Activated T-cell treated with anti-CD3 and anti-CD28 coated beads for 48 hours (primary cell): ENCODE measurements at regions not wholly inside any gene's neighbourhood (a gene's known extent, or its start where the extent isn't known, plus 50 kb on each side); places are given as distances from the start of the nearest gene placed in this dataset.
"Not testable (repeated sequence)": the region's sequence is repeated elsewhere in the genome, so short reads cannot be mapped to it uniquely, and the experiment has no call there.

Experiments
- DNase-seq: peaks from one replicate; pipeline ENCODE4 v3.0.0-alpha.2; 2020; ENCODE audit warnings: low read depth

DNA sequence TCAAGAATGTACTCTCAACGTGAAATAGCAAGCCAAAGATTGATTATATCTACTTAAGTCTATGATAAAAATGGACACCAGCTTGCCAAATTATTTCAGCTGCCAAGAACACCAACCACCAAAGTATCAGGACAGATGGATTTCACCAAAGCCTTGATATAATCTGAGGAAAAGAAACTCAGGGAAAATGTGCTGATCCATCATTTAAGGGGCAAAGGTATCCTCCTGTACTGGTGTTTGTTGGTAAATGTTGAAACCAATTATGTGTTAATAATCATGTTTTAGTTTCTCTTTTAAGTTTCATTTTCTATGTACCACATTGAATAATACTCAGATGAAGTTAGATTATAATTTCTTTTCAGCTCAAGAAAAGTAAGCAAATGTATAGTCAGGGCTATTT lies 1284.3 kb upstream of the TMEM132C start:
- DNase-seq: no peak

DNA sequence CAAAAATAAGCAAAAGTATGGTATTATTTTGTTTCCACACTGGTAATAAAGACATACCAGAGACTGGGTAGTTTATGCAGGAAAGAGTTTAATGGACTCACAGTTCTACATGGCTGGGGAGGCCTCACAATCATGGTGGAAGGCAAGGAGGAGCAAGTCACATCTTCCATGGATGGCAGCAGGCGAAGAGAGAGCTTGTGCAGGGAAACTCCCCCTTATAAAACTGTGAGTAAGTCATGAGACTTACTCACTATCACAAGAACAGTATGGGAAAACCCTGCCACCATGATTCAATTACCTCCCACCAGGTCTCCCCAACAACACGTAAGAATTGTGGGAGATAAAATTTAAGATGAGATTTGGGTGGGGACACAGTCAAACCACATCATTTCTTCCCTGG lies 1283.2 kb upstream of the TMEM132C start:
- not testable (repeated sequence) for DNase-seq

DNA sequence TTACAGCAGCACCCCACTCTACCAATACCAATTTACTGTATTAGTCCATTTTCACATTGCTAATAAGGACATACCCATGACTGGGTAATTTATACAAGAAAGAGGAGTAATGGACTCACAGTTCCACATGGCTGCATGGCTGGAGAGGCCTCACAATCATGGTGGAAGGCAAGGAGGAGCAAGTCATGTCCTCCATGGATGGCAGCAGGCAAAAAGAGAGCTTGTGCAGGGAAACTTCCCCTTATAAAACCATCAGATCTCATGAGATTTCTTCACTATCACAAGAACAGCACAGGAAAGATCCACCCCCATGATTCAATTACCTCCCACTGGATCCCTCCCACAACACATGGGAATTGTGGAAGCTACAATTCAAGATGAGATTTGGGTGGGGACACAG lies 1281.3 kb upstream of the TMEM132C start:
- DNase-seq: not testable (repeated sequence)

DNA sequence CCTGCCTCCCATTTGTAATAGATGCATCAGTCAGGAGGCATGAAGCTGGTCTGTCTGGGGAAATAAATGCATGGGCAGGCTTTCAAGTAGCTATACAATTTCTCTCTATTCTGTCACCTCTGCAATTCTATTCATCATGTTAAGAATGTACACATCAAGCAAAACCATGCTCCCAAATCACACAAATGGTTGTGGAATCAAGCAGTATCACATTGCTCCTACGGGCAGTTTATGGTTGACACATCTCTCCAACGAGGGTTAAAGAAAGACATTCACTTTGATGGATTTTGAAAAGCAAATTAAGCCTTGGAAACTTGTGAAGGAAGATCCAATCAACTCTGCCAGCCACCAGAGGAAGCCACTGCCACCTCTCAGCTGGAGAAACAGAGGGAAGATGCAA lies 1277.4 kb upstream of the TMEM132C start:
- no peak for DNase-seq

DNA sequence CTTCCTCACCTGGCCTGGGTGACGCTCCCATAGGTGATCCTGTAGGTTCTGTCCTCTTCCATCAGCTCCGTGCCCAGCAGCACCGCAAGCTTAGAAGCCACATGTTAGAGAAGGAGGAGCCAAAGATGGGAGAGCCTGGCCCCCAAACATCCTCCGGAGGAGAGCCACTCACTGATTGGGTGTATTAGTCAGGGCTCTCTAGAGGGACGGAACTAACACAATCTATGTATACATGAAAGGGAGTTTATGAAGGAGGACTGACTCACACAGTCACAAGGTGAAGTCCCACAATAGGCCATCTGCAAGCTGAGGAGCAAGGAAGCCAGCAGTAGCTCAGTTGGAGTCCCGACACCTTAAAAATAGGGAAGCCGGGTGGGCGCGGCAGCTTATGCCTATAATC lies 1273.1 kb upstream of the TMEM132C start:
- no peak for DNase-seq

DNA sequence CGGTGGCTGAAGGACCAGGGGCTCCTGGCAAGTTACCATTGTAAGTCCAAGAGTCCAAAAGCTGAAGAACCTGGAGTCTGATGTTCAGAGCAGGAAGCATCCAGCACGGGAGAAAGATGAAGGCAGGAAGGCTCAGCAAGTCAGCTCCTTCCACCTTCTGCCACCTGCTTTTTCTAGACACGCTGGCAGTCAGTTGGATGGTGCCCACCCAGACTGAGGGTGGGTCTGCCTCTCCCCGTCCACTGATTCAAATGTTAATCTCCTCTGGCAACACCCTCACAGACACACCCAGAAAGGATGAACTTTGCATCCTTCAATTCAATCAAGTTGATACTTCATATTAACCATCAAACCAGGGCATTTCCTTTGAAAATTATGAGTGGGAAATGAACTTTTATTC lies 1272.4 kb upstream of the TMEM132C start:
- DNase-seq: no peak

DNA sequence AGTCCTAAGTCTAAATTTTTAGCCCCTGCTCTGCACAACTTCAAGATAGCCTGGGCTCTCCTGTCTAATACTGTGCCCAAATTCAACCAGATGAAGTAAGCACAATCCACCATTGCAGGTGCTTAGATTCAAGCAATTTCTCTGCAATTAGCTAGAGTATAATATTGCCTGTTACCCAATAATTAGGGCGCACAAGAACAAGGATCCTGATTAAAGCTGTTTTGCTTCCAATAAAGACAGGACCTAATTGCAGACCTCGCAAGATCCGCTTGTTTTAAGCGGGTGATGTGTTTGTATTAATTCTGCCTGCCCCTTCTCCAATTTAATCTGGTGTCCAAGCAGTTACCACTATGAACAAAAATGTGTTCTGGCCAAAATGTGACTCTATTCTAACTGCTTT lies 1268.9 kb upstream of the TMEM132C start:
- no peak for DNase-seq

DNA sequence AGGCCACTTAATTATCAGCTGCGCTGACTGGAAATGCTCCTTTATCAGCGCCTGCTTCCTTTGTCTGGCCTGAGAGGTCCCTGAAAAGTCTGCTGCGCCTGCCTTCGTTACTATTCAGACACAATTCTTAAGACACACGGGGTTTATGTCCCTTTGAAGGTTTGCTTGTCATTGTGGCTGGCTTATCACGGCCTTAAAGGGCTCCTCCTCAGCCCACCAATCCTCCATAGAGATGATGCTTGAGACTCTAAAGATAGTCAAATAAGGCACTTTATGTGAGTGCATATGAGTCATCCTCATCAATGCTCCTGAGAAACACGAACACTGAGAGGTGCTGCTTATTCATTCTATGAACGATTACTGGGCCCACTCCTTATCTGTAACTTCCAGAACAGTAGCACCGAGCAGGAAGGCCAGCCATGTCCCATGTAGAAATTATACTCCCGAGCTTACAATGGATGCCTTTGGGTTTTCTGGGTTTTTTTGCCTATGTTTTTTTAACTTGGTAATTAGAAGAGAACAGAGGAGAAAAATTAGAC lies 1268.2 kb upstream of the TMEM132C start:
- DNase-seq: no peak

DNA sequence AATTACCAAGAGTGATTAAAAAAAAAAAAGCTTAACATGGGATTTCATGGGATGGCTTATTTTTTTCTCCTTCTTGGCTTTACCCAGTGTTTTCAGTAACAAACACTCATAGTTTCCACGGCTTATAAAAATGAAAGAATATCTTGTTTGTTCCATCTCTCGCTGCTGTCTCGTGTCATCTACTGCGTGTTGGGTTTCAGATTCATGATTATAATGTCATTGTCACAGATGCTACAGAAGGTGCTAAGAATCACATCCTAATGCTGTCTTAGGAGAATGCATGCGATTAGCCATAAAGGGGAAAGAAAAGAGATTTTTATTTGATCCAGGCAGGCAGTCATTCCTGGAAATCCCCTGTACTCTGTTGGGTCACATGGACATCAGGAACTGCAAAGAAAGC lies 1267.6 kb upstream of the TMEM132C start:
- DNase-seq: no peak

DNA sequence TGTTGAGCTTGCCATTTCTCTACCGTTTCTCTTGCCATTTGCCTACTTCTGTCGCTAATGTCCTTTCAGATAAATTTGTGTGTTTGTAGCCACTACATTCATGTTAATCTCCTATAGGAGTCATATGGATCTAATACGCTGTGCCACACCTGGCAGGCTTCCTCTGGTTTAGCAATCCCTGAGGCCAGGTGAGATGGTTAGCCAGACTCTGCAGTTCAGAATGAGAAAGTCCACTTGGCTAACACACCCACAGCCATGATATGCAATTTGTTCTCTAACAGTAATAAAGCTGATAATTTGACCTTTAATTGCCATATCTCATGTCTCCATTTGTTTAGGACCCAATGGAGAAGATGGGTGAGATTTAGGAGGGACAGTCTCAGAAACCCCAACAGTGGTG lies 1261.6 kb upstream of the TMEM132C start:
- no peak for DNase-seq

DNA sequence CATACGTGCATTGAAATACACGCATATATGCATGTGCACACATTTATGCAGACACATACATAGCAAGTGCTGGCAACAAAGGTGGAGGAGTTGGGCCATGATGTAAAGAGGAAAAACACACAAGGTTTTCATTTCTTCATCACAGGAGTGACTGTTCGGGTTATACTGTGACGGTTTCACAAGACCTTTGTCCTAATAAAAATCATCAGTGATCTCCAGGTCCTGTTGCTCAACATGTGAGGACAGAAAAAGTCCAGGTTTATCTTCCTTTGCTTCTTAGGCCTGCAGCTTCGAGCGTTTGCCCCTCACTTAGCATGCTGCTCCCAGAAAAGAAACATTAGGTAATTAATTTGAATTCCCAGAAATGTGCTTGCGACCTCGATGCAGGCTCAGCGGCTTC lies 1260.0 kb upstream of the TMEM132C start:
- DNase-seq: no peak

DNA sequence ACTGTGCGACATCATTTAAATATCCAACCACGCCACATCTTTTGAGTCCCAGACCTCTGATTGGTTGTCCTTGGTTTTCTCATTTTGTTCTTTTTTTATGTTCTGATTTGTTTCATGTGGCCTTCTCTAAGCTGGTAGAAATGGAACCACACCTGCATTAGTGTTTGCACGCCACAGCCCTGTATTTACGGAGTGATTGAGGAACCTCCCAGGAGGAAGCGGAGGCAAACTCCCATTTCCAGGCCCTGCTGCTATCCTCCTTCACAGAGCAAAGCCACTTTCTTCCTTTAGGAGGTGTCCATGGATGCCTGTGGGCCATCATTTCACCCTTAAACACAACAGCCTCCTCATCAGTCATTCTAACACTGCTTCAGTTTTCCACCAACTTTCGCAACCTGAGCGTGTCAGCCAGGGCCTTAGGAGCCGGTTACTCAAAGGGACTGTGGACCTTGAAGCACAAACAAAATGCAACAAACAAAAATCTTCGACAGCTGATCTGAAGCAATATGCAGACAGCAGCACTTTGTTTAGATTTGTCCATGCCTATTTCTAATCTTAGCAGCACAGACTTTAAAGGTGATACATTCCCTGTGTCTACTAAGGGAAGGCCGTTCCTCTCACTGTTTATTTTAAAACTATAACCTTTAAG lies 1258.1 kb upstream of the TMEM132C start:
- no peak for DNase-seq

DNA sequence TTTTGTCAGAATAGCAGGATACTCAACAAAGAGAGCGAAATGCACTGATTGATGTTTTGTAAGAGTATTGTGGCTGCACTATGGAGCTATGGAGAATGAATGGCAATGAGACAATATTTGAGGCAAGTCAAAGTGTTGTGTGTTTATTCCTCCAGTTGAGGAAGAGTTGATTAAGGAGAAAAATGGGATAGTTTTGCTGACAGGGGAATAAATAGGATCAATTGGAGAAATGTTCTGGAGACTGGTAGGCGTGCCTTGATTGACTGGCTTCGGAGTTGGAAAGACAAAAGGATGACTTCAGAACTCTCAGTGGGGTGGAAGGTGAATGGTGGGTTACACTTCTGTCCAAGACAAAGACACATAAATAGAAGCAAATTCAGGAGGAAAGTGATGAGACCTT lies 1254.9 kb upstream of the TMEM132C start:
- DNase-seq: no peak

DNA sequence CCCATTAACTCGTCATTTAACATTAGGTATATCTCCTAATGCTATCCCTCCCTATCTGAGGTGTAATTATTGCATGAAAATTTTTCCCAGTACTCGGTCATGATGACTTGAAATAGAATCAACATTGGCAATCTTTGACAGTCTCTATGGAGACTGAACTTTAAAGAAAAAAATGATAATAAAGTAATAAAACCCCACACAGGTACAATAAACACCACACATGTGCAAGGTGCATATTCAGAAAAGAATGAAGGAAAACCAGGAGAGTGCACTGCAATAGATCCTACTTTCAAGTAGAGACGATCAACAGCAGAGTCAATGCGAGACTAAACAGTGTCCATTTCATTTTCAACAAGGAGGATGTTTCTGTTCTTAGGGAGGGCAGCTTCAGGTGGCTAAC lies 1253.8 kb upstream of the TMEM132C start:
- no peak for DNase-seq

DNA sequence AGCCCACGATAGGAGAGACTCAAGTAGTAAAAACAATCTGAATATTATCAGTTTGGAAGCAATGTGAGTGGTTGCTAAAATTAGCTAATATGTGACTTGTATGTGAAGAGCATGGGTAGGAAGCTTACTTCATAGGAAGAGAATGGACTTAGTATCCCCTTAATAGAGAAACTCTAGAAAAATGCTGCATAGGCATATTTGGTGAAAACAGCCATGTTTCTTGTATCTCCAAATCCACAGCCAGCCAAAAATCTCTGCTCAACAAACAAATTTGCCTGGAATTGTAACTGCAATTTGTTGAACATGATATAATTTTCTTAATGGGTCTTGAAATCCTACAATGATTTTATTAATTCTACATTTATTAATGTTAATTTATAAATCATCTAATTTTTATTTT lies 1252.9 kb upstream of the TMEM132C start:
- no peak for DNase-seq

DNA sequence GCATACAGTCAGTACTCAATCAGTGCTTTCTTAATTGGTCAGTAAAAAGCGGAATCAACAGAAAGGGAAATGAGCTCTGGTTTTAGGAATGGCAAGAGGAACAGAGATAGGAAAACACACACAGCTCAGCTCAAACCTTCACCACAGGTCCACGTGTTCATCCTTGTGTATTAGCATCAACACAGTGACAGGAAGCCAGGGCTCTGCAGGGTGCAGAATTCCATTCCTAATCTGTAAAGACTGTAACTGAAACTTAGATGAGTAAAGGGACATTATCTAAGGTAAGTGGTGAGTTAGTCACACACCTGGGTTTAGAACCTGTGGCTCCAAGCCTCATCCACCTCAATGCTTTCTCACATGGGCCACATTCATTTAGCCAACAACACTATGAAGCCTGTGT lies 1242.2 kb upstream of the TMEM132C start:
- DNase-seq: no peak

DNA sequence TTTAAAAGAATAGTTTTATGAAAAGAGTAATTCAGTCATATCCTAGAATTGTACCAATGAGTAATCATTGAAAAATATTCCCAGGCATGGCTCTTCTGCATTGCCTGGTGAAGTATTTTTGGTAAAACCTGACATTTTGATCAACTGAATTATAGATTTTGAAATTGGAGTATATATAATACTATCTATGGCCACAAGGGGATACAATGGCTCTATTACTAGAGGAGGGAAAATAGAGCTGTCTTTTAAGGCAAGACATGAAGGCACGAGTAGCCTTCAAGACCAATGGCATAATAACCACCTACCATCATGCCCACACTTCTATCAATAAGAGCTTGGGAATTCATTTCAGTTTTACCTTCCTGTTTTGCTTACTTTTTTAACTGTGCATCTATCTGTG lies 1241.4 kb upstream of the TMEM132C start:
- DNase-seq: no peak

DNA sequence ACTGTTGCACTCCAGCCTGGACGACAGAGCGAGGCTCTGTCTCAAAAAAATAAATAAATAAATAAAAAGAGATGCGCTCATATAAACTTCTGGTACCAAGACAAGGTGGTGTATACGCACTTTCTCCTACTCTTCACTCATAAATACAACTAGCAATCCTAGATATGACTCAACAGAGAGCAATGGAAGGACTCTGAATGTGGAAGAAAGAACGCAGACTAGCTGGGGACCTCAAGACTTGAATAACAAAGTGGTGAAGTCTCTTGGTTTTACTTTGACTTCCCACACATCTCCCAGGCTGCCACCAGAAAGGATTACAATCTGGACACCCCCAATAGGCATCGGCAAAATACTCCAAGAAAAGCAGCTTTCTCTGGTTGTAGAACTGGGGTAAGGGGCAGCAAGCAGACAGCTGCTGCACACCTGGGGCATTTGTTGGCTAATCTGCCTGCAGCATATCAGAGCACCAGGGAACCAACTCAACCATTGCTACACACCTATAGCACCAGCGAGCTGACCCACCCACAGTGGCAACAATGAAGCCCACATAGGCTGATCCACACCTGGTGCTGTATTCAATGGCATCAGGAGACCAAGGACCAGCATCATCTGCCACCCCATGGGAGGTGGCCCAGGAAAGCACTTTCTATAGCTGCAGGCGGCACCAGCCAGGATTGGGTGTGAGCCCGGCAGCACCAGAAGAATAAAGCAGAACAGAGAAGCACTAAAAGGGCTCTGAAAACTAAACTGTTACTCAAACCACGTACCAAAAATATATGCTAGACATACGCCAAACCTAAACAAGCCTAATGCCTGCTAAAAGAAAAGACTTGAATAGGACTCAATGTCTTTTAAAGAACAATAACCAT lies 1231.7 kb upstream of the TMEM132C start:
- DNase-seq: no peak

DNA sequence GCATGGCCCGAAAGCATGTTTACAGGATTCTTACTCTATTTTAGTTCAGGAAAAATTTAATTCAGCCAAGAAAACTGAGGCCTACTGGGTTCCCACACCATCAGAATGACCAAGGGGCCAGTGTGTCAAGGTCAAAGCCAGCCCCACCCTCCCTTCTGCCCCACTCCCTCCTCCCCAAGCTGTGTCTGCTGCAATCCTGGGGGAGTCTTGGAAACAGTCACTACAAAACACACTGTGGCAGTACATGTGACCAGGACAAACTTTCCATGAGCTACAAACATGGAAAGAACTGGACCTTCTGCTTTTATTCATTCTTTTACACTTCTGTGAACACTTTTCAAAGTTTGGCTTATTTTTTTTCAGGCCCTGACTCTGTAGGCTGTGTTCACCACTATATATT lies 1228.8 kb upstream of the TMEM132C start:
- no peak for DNase-seq

DNA sequence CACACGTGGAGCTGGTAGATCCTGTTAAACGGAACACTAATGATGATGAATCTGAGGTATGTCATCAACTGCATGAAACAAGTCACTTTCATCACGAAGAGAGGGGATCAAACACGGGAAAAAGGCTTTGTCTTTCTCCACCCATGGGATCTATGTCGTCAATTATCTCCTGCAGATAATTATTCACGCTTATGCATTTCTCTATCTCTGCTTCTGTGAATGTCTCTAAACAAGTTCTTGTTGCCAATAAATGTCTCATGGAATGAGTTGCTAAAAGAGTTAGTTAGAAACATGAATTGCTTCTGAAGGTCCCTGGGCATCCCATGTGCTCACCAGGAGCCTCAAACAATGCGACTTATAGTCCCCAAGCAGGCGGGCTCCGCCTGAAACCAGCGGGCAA lies 1228.2 kb upstream of the TMEM132C start:
- DNase-seq: no peak

DNA sequence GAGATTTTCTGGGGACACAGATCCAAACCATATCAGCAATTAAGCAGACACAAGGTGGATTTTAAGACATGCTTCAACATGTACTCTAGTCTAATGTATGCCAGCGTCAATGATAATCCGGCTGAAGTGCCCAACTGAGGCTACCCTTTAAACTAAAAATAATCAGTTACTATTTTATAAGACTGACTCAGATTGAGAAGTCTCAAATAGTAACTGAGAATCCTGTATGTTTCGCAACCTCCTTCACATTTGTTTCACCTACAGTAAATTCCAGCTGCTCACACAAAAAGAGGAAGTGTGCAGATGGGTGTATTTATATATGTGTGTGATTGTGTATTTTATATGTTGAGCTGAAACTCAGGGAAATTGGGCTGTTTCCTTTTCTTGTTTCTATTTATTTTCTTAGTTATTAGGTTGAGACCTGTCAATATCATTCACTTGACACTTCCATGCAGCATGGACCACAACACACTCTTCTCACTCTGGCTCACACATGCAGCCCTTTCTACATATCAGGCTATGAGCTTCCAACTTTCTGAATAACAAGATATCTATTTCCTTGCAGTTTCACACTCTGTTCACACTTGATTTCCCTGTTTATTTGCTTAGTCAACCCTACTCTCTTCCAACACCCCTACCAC lies 1224.9 kb upstream of the TMEM132C start:
- DNase-seq: no peak

DNA sequence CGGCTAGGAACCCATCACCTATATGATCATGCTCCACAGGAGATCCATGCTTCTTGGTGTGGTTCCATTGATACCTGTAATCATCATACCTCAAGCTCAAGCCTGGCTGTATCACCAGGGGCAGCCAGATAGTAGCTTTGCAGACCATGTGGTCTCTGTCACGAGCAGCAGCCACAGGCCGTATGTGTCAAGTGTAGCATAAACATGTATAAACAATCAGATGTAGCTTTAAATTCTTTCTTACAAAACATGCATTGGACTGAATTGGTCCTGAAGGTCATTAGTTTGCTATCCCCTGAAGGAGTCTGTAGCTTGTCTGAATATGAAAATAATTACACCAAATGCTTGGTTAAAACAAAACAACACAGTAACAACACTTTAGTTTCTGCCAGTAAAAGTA lies 1223.2 kb upstream of the TMEM132C start:
- no peak for DNase-seq

DNA sequence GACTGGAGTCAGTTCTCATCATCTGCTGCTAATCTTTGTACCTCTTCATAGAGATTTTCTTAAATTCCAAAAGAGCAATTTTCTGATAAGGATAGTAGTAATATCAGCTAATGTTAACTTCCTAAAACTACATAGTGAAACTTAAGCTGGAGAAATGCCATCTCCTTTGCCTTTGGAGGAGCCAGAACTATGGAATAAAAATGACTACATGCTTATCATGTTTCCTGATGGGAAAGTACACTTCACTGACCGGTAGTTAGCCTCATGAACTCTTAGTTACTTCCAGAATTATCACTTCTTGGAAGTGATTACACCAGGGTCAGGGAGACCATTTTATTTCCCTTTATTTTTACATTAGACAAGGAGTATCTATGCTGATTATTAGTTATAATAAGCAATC lies 1222.1 kb upstream of the TMEM132C start:
- no peak for DNase-seq
